Esophagus muscularis mucosa (tissue), 4 donors: ENCODE measurements at regions not wholly inside any gene's neighbourhood (a gene's known extent, or its start where the extent isn't known, plus 50 kb on each side); places are given as distances from the start of the nearest gene placed in this dataset.

Source experiments
- DNase-seq: peaks from one replicate; pipeline ENCODE4 v3.0.0-alpha.2; 2017; ENCODE audit errors: extremely low spot score
- H3K27ac ChIP-seq, 4 donors: fragments of 200-600 bp; sonication (generic); replicated peaks in 1 of 4; 1 replicate in 3 of 4; 2 replicates in 1 of 4; pipeline ENCODE4 v1.5.1; 2016 to 2019; ENCODE audit warnings: mild to moderate bottlenecking in 1 of 4
- H3K27me3 ChIP-seq, 4 donors: fragments of 200-600 bp; sonication (generic); one replicate each; pipeline versions ENCODE4 v1.5.1 to v1.6.0; 2016 to 2019
- H3K36me3 ChIP-seq, 4 donors: fragments of 200-600 bp; sonication (generic); one replicate each; pipeline ENCODE4 v1.5.1; 2016 to 2019
- H3K4me1 ChIP-seq, 4 donors: fragments of 200-600 bp; sonication (generic); one replicate each; pipeline ENCODE4 v1.5.1; 2016 to 2019
- H3K4me3 ChIP-seq, 4 donors: fragments of 200-600 bp; sonication (generic); 1 replicate in 2 of 4; 2 replicates in 2 of 4; pipeline ENCODE4 v1.5.1; 2016 to 2019; ENCODE audit warnings: mild to moderate bottlenecking in 4 of 4, moderate library complexity in 1 of 4
- H3K9me3 ChIP-seq, 4 donors: fragments of 200-600 bp; sonication (generic); 1 replicate in 3 of 4; 2 replicates in 1 of 4; pipeline ENCODE4 v1.5.1; 2016 to 2019
- CTCF ChIP-seq, 3 experiments: fragments of 200-600 bp in 2 of 3; fragments of 450-650 bp in 1 of 3; sonication (generic) in 2 of 3; IDR thresholded peaks; one replicate each; pipeline ENCODE4 v1.5.1; 2017 to 2019; ENCODE audit warnings: antibody characterized with exemption in 3 of 3, mild to moderate bottlenecking in 2 of 3, moderate library complexity in 1 of 3
- EP300 ChIP-seq: sonication (generic); formaldehyde crosslinking; IDR thresholded peaks from one replicate; pipeline ENCODE4 v1.6.1; 2017; ENCODE audit warnings: antibody characterized with exemption
- POLR2A ChIP-seq: fragments of 450-650 bp; IDR thresholded peaks from one replicate; pipeline ENCODE4 v1.6.1; 2017; ENCODE audit warnings: antibody characterized with exemption, moderate library complexity, mild to moderate bottlenecking, low read depth
- POLR2AphosphoS5 ChIP-seq, 2 donors: sonication (generic); formaldehyde crosslinking; IDR thresholded peaks; one replicate each; pipeline ENCODE4 v1.6.1; 2017; ENCODE audit warnings: antibody characterized with exemption in 2 of 2
- WGBS: methylation state at CpG from one replicate; pipeline ENCODE4 v1.1.5; 2018; 5-methylcytosine and 5-hydroxymethylcytosine counted together
- intact Hi-C: fragments of 100-400 bp; cut with DNase I; formaldehyde crosslinking; loops from one replicate; pipeline ENCODE4 v1.15.1; 2023

GRCh38 chr1:181863006-181863405 lies 198.5 kb downstream of the ZNF648 start:
- H3K4me3 ChIP-seq, result no peak overlapping the region
- intact Hi-C loops, result no loop called here
- H3K27me3 ChIP-seq, result no peaks in the 10 kb centered on the region
- H3K27ac ChIP-seq, result no peak overlapping the region
- H3K4me1 ChIP-seq, result no peaks in the 10 kb centered on the region
- H3K9me3 ChIP-seq, result peaks cover 0 to 22% (median 17%) of the 10 kb centered on the region in 4 donors
- H3K36me3 ChIP-seq, result no peaks in the 10 kb centered on the region
- WGBS, result 52% methylated on average over 3 of the region's 3 CpGs
- no peak for DNase-seq
- TF ChIP-seq POLR2AphosphoS5 (IDR thresholded peaks at IDR 0.05) (no peak), EP300 (no peak), POLR2A (no peak), CTCF (IDR thresholded peaks at IDR 0.05) (no peak)

DNA sequence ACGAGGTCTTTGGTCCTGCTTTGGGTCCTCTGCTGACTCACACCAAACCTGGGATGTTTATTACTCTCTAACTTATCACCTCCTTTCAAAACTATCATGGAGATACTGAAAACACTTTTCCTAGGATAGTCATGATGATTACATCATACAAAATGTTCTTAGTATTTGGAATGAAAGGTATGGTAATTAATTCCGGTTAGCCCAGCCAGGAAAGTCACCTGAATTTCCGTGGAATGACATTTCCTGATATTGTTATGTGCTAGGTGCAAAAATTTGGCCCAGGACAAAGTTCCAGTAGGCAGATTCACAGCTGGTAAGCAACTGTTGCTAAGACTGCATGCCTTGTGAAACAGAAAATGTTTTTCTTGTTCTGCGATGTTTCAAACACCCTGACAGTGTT lies 203.4 kb downstream of the ZNF648 start:
- H3K4me3 ChIP-seq, result no peak overlapping the region
- TF ChIP-seq EP300, result no peak
- no peak for TF ChIP-seq POLR2A
- no peak for TF ChIP-seq CTCF (IDR thresholded peaks at IDR 0.05)
- no peak for TF ChIP-seq POLR2AphosphoS5 (IDR thresholded peaks at IDR 0.05)
- no peak overlapping the region for H3K27ac ChIP-seq
- no peak for DNase-seq
- no peaks in the 10 kb centered on the region for H3K27me3 ChIP-seq
- no peaks in the 10 kb centered on the region for H3K4me1 ChIP-seq
- no peaks in the 10 kb centered on the region for H3K36me3 ChIP-seq
- intact Hi-C loops, result no loop called here
- H3K9me3 ChIP-seq, result peaks cover 0 to 35% (median 28%) of the 10 kb centered on the region in 4 donors
- WGBS, result 81% methylated on average over 4 of the region's 4 CpGs
